Fibroblast of pulmonary artery (primary cell): ENCODE measurements at regions not wholly inside any gene's neighbourhood (a gene's known extent, or its start where the extent isn't known, plus 50 kb on each side); places are given as distances from the start of the nearest gene placed in this dataset.

ENCODE experiments used
- DNase-seq: peaks from one replicate; pipeline ENCODE4 v3.0.0-alpha.2; 2010; ENCODE audit warnings: low read depth
- H3K4me3 ChIP-seq: replicated peaks from 2 replicates; pipeline ENCODE4 v1.5.1; 2011; ENCODE audit warnings: low read depth, mild to moderate bottlenecking, control low read depth, low read length, moderate library complexity
- CTCF ChIP-seq: IDR thresholded peaks from 2 replicates; pipeline ENCODE4 v1.5.1; 2011; ENCODE audit warnings: mild to moderate bottlenecking, control low read depth, low read length, inconsistent platforms; ENCODE audit errors: missing control alignments

DNA sequence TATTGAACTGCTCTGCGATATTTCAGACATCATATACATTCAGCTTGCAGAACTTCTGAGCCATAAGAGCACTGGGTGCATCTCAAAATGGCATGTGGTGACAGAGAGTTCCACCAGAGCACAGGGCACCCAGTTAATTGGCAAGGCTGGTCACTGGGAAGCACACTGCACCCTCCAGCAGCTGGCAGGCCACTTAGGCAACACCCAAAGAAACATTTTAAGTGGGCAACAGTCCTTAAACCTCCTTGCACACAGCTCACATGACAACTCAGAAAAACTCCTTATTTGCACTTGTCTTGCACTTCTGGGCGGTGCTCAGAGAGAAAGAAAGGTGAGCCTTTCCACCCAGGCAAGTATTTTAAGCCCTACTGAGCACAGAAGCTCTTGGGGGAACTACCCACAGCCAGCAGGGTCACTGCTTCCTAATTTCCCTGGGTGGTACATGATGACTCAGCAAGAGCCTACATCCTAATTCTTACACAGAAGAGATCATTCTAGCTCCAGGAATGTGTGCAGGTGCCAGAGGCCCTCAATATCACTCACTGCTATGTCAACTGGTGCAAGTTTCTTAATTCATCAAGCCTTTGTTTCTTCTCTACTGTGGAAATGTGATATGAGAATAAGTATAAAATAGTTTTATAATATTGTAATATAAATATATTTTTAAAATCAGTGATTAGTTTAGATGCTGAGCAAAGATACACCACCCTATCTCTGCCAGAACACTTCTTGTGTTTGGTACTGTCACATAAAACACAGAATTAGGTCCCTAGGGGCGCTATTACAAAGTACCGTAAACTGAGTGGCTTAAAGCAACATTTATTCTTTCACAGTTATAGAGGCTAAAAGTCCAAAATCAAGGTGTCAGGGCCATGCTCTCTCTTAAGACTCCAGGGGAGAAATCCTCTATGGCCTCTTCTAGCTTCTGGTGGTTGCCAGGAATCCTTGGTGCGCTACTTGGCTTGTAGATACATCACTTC lies 155.1 kb upstream of the PPARGC1A start:
- no peak overlapping the region for H3K4me3 ChIP-seq
- TF ChIP-seq CTCF = no peak
- DNase-seq = no peak

DNA sequence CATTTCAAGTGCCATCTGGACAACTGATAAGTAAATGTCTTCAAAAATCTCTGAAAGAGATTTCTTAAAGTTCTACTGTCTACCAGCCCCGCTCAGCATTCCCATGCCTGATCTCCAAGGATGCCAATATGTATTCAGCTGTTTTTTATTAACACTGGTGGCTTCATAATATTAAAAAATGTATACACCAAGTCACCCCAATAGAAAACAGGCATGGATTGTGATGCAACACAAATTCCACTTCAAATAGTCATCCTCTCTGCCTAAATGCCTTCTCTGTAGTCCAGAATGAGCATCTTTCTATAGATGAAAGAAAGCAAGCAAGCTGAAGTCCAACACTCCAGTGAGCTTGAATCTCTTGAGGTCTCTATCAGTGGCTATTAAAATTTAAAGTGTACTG lies 152.2 kb upstream of the PPARGC1A start:
- DNase-seq = peak; percentile 65
- no peak for TF ChIP-seq CTCF
- H3K4me3 ChIP-seq = no peak overlapping the region

DNA sequence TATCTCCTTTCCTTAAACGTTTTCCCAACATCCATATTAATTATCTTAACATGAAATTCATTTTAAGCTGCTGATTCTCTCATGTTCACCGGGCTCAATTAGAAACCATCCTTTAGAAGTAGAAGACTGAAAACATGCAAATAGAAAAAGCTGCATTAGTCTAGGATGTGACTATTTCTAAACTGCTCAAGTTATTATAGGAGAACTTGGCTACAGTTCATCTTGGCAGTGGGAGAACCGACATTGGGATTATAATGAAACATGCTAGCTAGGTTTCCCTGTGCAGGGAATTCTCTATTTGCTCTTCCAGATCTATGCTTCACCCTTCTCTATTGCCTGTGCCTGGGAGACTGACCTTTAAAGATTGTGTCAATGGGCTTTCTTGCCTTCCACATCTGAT lies 151.0 kb upstream of the PPARGC1A start:
- DNase-seq = no peak
- no peak for TF ChIP-seq CTCF

DNA sequence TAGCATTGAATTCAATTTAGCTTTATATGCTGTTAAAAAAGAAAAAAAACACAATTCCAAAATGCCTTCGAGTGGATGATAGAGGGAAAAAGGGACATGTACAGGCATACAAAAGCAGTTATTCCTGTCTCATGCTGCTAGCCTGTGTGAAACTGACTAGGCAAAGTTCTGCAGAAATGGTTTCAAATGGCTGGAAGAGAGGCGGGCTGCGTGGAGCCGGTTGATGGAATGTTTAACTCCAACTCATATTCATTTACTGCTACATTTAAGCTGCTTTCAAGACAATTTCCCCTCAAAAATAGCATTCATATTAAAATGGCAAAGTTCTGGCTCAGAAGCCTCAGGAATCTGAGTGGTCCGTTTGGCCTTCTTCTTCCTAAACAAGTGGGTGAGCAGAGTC lies 143.8 kb upstream of the PPARGC1A start:
- no peak for TF ChIP-seq CTCF
- no peak for DNase-seq

More for the DNA sequence above, 151.0 kb upstream of the PPARGC1A start:
- H3K4me3 ChIP-seq = no peak overlapping the region

GRCh38 chr4:24032371-24032989 lies 142.6 kb upstream of the PPARGC1A start:
- peak; percentile 20 for TF ChIP-seq CTCF
- peak; percentile 10 for DNase-seq
- H3K4me3 ChIP-seq = no peak overlapping the region

More for the DNA sequence above, 143.8 kb upstream of the PPARGC1A start:
- H3K4me3 ChIP-seq = no peak overlapping the region

GRCh38 chr4:24026596-24026995 lies 136.7 kb upstream of the PPARGC1A start:
- DNase-seq = no peak
- no peak for TF ChIP-seq CTCF
- H3K4me3 ChIP-seq = no peak overlapping the region
